GM18502 (cell line): ENCODE measurements at regions not wholly inside any gene's neighbourhood (a gene's known extent, or its start where the extent isn't known, plus 50 kb on each side); places are given as distances from the start of the nearest gene placed in this dataset.

Source experiments
- ATAC-seq: cut with Tn5 transposase; IDR thresholded peaks from one replicate; pipeline ENCODE4 v1.9.1; 2021; ENCODE audit warnings: mild to moderate bottlenecking; ENCODE audit not compliant: unreplicated experiment, poor library complexity

- no peak for ATAC-seq
Measured at GRCh38 chr13:63199508-63199907, 1783.9 kb upstream of the PCDH20 start.

- no peak for ATAC-seq
Measured at GRCh38 chr13:63198071-63198470, 1782.4 kb upstream of the PCDH20 start.

GRCh38 chr13:63195726-63196125 lies 1780.1 kb upstream of the PCDH20 start:
- no peak for ATAC-seq

GRCh38 chr13:63190742-63191141 lies 1775.1 kb upstream of the PCDH20 start:
- no peak for ATAC-seq

- ATAC-seq: no peak
Measured at GRCh38 chr13:63190219-63190618, 1774.6 kb upstream of the PCDH20 start.

DNA sequence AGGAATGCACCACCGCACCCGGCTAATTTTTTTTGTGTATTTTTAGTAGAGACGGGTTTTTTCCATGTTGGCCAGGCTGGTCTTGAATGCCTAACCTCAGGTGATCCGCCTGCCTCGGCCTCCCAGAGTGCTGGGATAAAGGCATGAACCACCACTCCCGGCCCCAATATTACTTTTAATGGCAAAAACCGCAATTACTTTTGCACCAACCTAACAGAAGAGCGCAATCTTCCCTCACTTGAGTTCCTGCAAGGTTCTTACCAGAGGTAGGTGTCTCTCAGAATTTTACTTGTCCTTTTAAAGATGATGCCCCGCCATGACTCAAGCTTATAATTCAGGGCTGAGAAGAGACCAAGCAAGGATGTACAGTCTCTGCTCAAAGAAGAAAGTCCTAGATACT lies 1774.1 kb upstream of the PCDH20 start:
- no peak for ATAC-seq

- no peak for ATAC-seq
Measured at GRCh38 chr13:63184693-63185092, 1769.0 kb upstream of the PCDH20 start.

DNA sequence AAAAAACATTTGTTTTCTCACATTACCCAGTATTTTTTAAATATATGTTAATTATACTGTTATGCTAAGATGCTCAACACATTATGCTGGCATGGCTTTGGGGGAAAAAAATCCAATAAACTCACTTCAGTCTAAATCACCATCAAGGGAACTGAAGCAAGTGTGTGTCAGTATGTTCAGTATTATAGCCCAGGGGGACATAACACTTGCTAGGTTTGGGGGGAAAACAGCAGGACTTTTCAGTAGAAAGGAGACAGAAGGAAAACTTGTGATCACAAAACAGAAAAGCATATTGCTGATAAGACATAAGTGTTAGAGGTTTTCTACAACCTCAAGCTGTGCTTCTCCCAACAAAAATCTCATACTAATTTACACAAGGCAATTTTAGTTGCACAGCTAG lies 1759.9 kb upstream of the PCDH20 start:
- ATAC-seq: no peak

DNA sequence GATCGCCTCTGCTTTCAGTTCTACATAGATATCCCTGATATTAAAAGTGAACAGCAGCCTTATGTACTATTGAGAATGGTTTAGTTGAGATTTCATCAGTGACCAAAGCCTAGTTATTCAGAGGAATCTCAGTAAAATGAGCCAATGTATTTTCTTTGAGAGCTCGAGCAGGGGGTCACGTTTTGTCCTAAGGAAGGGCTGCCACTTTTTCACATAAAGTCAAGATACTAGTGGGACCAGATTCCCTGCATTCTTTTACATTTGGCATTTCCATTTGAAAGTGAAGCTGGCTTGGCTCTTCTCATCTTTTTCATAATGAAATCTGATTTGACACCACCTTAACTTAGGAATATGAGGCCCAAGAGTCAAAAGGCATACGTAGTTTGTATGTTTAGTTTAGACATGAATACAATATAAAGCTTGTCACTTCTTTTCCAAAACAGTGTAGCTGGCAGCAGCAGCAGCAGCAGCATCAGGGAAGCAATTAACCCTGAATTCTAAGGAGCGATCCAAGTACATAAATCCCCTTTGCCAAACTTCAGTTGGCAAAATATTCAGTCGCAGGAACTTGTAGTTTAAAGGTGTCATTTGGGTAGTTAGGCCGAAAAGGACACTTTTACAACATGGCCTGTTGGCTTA lies 1752.2 kb upstream of the PCDH20 start:
- no peak for ATAC-seq

GRCh38 chr13:63166345-63166744 lies 1750.7 kb upstream of the PCDH20 start:
- ATAC-seq: no peak

DNA sequence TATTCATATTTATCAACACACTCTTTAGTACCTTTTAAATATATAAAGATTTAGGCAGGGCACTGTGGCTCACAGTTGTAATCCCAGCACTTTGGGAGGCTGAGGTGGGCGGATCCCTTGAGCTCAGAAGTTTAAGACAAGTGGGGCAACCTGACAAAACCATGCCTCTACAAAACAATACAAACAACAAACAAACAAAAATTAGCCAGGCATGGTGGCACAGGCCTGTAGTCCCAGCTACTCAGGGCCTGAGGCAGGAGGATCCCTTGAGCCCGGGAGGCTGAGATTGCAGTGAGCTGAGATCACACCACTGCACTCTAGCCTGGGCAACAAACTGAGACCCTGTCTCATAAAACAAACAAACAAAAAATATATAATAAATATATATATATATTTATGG lies 1748.3 kb upstream of the PCDH20 start:
- ATAC-seq: no peak

- no peak for ATAC-seq
Measured at GRCh38 chr13:63161219-63161618, 1745.6 kb upstream of the PCDH20 start.

- no peak for ATAC-seq
Measured at GRCh38 chr13:63156816-63157215, 1741.2 kb upstream of the PCDH20 start.

DNA sequence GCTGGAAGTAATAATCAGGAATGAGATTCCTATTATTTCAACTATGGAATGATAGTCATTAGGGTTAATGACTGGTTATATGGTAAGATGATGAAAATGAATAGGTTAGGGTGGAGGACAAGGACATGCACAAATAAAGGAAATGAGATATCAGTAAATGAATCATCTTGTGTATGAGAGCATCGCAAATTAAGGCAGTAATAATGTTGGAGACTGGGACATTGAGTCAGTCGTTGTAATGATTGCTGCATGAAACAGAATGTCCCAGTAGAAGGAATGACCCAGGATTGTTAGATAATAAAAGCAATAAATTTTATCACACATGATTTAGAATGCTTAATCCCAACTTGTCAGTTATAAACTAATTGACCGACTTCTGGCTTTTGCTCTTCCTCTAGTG lies 1733.7 kb upstream of the PCDH20 start:
- no peak for ATAC-seq

DNA sequence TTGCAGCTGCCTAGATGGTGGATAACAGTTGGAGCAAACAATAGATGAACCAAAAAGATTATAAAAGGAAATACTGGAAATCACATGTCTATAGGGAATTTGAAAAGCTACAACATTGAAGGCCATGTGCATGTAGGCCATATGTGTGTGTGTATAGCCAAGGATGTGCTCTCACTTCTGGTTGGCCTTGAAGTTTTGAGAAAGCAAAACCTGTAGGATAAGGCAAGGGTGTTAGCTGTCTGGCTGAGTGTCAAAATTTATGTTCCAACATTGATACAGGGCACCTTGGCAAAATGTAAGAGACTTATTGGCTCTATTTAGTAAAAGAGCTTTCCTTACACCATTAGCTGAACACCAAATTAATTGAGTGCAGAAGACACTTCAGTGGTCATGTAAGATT lies 1723.6 kb upstream of the PCDH20 start:
- no peak for ATAC-seq

- no peak for ATAC-seq
Measured at GRCh38 chr13:63129995-63130394, 1714.3 kb upstream of the PCDH20 start.

GRCh38 chr13:63128716-63129115 lies 1713.1 kb upstream of the PCDH20 start:
- no peak for ATAC-seq

DNA sequence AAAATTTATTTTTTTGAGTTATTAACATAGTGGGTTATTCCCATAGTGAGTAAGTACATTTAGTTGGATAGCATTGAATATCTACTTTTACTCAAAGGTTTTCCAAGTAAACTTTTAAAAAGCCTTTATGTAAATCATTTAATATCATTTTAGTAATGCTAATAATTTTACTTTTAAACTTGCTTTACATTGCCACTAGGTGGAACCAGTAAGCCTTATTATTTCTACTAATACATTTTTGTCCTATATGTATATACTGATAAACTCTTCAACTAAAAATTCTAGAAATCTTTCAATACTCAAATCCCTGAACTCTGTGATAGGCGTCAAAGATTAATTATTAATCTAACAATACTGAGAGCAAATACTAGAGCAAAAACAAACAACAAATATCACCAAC lies 1709.2 kb upstream of the PCDH20 start:
- no peak for ATAC-seq

DNA sequence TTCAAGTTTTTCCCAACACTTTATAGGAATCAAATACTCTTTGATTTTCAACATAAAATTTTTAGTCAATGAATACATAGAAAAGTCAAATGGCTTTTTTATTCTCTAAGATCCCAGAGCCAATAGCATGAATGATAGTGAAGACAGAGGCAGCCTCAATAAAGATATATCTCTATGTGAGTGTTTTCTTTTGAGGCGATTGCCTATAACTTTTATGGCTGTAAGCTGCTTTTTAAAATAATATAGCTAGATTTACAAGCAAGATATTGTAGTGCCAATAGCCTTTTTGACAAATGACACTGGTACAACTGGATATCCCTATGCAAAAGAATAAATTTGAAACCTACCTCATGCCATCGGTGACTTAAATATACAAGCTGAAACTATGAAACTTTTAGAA lies 1705.2 kb upstream of the PCDH20 start:
- no peak for ATAC-seq

GRCh38 chr13:63117710-63118109 lies 1702.1 kb upstream of the PCDH20 start:
- ATAC-seq: no peak

- no peak for ATAC-seq
Measured at GRCh38 chr13:63112799-63113395, 1697.2 kb upstream of the PCDH20 start.

- no peak for ATAC-seq
Measured at GRCh38 chr13:63110466-63110865, 1694.8 kb upstream of the PCDH20 start.
